ENCODE measurements at regions not wholly inside any gene's neighbourhood (a gene's known extent, or its start where the extent isn't known, plus 50 kb on each side); places are given as distances from the start of the nearest gene placed in this dataset.

- FAIRE-seq (no peak), DNase-seq (ENCODE audit: low read depth) (no peak)
- Histone ChIP-seq H3K9me3 (ENCODE audit: insufficient read depth, low read depth, low read length) (no peaks in the 10 kb centered on the region), H2AFZ (ENCODE audit: low read depth, low read length) (no peak overlapping the region), H3K27ac (ENCODE audit: low read depth, low read length) (peak overlapping the region; percentile 9), H3K4me2 (ENCODE audit: low read length) (peak overlapping the region; percentile 59), H3K27me3 (ENCODE audit: insufficient read depth, low read length) (no peaks in the 10 kb centered on the region), H3K4me3 (ENCODE audit: insufficient read depth, low read depth, low read length) (peak overlapping the region; percentile 3), H3K9ac (ENCODE audit: low read length) (no peak overlapping the region), H3K4me1 (ENCODE audit: insufficient read depth, low read length) (peaks cover 14% of the 10 kb centered on the region), H3K79me2 (ENCODE audit: insufficient read depth, low read length) (no peaks in the 10 kb centered on the region), H4K20me1 (ENCODE audit: insufficient read depth, low read length) (no peaks in the 10 kb centered on the region), H3K36me3 (ENCODE audit: insufficient read depth, low read length) (no peaks in the 10 kb centered on the region)
- H3K36me3 Mint-ChIP-seq (ENCODE audit: low read depth, unreplicated experiment): no peaks in the 10 kb centered on the region
- TF ChIP-seq EZH2 (IDR thresholded peaks at IDR 0.05; ENCODE audit: insufficient read depth, low read length) (no peak), CTCF (IDR thresholded peaks at IDR 0.05; ENCODE audit: insufficient read depth, low read depth, low read length) (no peak)
- H3K27ac Mint-ChIP-seq (ENCODE audit: unreplicated experiment): no peak overlapping the region
- H3K27me3 Mint-ChIP-seq (ENCODE audit: low read depth, unreplicated experiment): no peaks in the 10 kb centered on the region
- no peak overlapping the region for H3K4me3 Mint-ChIP-seq (ENCODE audit: unreplicated experiment)
- peaks cover 5% of the 10 kb centered on the region for H3K4me1 Mint-ChIP-seq (ENCODE audit: low read depth, unreplicated experiment)
- no peaks in the 10 kb centered on the region for H3K9me3 Mint-ChIP-seq (ENCODE audit: unreplicated experiment)
Measured at GRCh38 chr2:219697811-219698747, 70.6 kb downstream of the SLC4A3 start.

- no peak overlapping the region for H3K4me3 Mint-ChIP-seq (ENCODE audit: unreplicated experiment)
- H3K36me3 Mint-ChIP-seq (ENCODE audit: low read depth, unreplicated experiment): no peaks in the 10 kb centered on the region
- Histone ChIP-seq H3K4me2 (ENCODE audit: low read length) (peak overlapping the region; percentile 59), H4K20me1 (ENCODE audit: insufficient read depth, low read length) (no peaks in the 10 kb centered on the region), H3K27ac (ENCODE audit: low read depth, low read length) (peak overlapping the region; percentile 9), H3K9ac (ENCODE audit: low read length) (no peak overlapping the region), H3K4me3 (ENCODE audit: insufficient read depth, low read depth, low read length) (peak overlapping the region; percentile 3), H3K4me1 (ENCODE audit: insufficient read depth, low read length) (peaks cover 14% of the 10 kb centered on the region), H3K27me3 (ENCODE audit: insufficient read depth, low read length) (no peaks in the 10 kb centered on the region), H3K36me3 (ENCODE audit: insufficient read depth, low read length) (no peaks in the 10 kb centered on the region), H2AFZ (ENCODE audit: low read depth, low read length) (peak overlapping the region; percentile 0), H3K9me3 (ENCODE audit: insufficient read depth, low read depth, low read length) (no peaks in the 10 kb centered on the region), H3K79me2 (ENCODE audit: insufficient read depth, low read length) (no peaks in the 10 kb centered on the region)
- peak; percentile 48 for DNase-seq (ENCODE audit: low read depth)
- no peak overlapping the region for H3K27ac Mint-ChIP-seq (ENCODE audit: unreplicated experiment)
- H3K4me1 Mint-ChIP-seq (ENCODE audit: low read depth, unreplicated experiment): peaks cover 5% of the 10 kb centered on the region
- peaks cover 3% of the 10 kb centered on the region for H3K27me3 Mint-ChIP-seq (ENCODE audit: low read depth, unreplicated experiment)
- H3K9me3 Mint-ChIP-seq (ENCODE audit: unreplicated experiment): no peaks in the 10 kb centered on the region
- TF ChIP-seq CTCF (IDR thresholded peaks at IDR 0.05; ENCODE audit: insufficient read depth, low read depth, low read length) (no peak), EZH2 (IDR thresholded peaks at IDR 0.05; ENCODE audit: insufficient read depth, low read length) (no peak)
- FAIRE-seq: no peak
Measured at GRCh38 chr2:219698748-219699439, 71.5 kb downstream of the SLC4A3 start.
